PC-3 (cell line): ENCODE measurements at regions not wholly inside any gene's neighbourhood (a gene's known extent, or its start where the extent isn't known, plus 50 kb on each side); places are given as distances from the start of the nearest gene placed in this dataset.

Source experiments
- ATAC-seq: fragments of 200-7000 bp; cut with Tn5 transposase; 2 replicates; pipeline ENCODE4 v1.9.1; 2020; ENCODE audit warnings: mild to moderate bottlenecking, moderate library complexity
- BruUV-seq: library from RNA; stranded (reverse); fragments of 400-500 nt; replicated peaks from 2 replicates; lab custom pipeline; 2021; lab: Mats Ljungman, UMichigan
- CTCF ChIA-PET: fragments of 300-600 bp; sonication (Branson Sonifier 250); formaldehyde crosslinking; loops from one replicate; lab custom pipeline; 2022; ENCODE audit warnings: antibody characterized with exemption; lab: Charles Lee
- POLR2A ChIA-PET: fragments of 300-600 bp; sonication (Branson Sonifier 250); formaldehyde crosslinking; loops from one replicate; lab custom pipeline; 2022; ENCODE audit warnings: antibody characterized with exemption; ENCODE audit not compliant: unreplicated experiment; lab: Charles Lee
- DNase-seq: peaks from one replicate; pipeline ENCODE4 v3.0.0-alpha.2; 2015
- H2AFZ ChIP-seq: fragments of 300-600 bp; sonication (generic); 2 replicates; pipeline ENCODE4 v1.6.0; 2016; ENCODE audit warnings: antibody characterized with exemption, low read length
- H3F3A ChIP-seq: fragments of 300-600 bp; sonication (generic); one replicate; pipeline ENCODE4 v1.6.0; 2017; ENCODE audit warnings: antibody characterized with exemption, low read length, control low read depth, mild to moderate bottlenecking; ENCODE audit not compliant: unreplicated experiment
- H3K27ac ChIP-seq: fragments of 300-600 bp; sonication (generic); 2 replicates; pipeline ENCODE4 v1.5.1; 2016; ENCODE audit warnings: mild to moderate bottlenecking, low read length
- H3K27me3 ChIP-seq: fragments of 300-600 bp; sonication (generic); 2 replicates; pipeline ENCODE4 v1.6.1; 2016; ENCODE audit warnings: low read length, mixed read lengths
- H3K36me3 ChIP-seq: fragments of 300-600 bp; sonication (generic); 2 replicates; pipeline ENCODE4 v1.6.1; 2016; ENCODE audit warnings: low read depth, mixed run types, low read length, mixed read lengths
- H3K4me1 ChIP-seq: fragments of 300-600 bp; sonication (generic); 2 replicates; pipeline ENCODE4 v1.5.1; 2016; ENCODE audit warnings: low read length; ENCODE audit not compliant: insufficient read depth
- H3K4me2 ChIP-seq: fragments of 300-600 bp; sonication (generic); 2 replicates; pipeline ENCODE4 v1.6.0; 2016; ENCODE audit warnings: low read length
- H3K4me3 ChIP-seq: fragments of 300-600 bp; sonication (generic); 2 replicates; pipeline ENCODE4 v1.5.1; 2016; ENCODE audit warnings: mild to moderate bottlenecking, low read length, mixed read lengths
- H3K79me2 ChIP-seq: fragments of 300-600 bp; sonication (generic); 2 replicates; pipeline ENCODE4 v1.6.1; 2017; ENCODE audit warnings: low read length, mixed read lengths
- H3K9ac ChIP-seq: fragments of 300-600 bp; sonication (generic); 2 replicates; pipeline ENCODE4 v1.6.0; 2016; ENCODE audit warnings: mild to moderate bottlenecking, low read length
- H3K9me2 ChIP-seq: fragments of 300-600 bp; sonication (generic); replicated peaks from 2 replicates; pipeline ENCODE4 v1.6.1; 2016; ENCODE audit warnings: mixed run types, low read length, mixed read lengths
- H3K9me3 ChIP-seq: fragments of 300-600 bp; sonication (generic); 2 replicates; pipeline ENCODE4 v1.6.1; 2016; ENCODE audit warnings: low read length, mixed read lengths
- H4K20me1 ChIP-seq: fragments of 300-600 bp; sonication (generic); 2 replicates; pipeline ENCODE4 v1.6.1; 2016; ENCODE audit warnings: low read length, mixed read lengths
- CTCF ChIP-seq: fragments of 300-600 bp; sonication (generic); conservative IDR thresholded peaks from 2 replicates; pipeline ENCODE4 v1.5.1; 2017; ENCODE audit warnings: antibody characterized with exemption, low read depth, mild to moderate bottlenecking, low read length
- EZH2 ChIP-seq: fragments of 300-600 bp; sonication (generic); IDR thresholded peaks from one replicate; pipeline ENCODE4 v1.6.1; 2017; ENCODE audit warnings: antibody characterized with exemption, mild to moderate bottlenecking, low read length; ENCODE audit not compliant: unreplicated experiment
- EZH2phosphoT487 ChIP-seq: fragments of 300-600 bp; sonication (generic); IDR thresholded peaks from 2 replicates; pipeline ENCODE4 v1.6.1; 2018; ENCODE audit warnings: mild to moderate bottlenecking, antibody characterized with exemption, low read length, borderline replicate concordance
- intact Hi-C: fragments of 100-400 bp; cut with micrococcal nuclease; formaldehyde crosslinking; loops from 2 replicates; pipeline ENCODE4 v1.9.0; 2023

- DNase-seq (no peak), ATAC-seq (no peak)
- Histone ChIP-seq H3K9me3 (no peaks in the 10 kb centered on the region), H3K9ac (no peak overlapping the region), H3K4me1 (no peaks in the 10 kb centered on the region), H3K79me2 (no peaks in the 10 kb centered on the region), H3K4me2 (no peak overlapping the region), H3K9me2 (no peaks in the 10 kb centered on the region), H3K27me3 (no peaks in the 10 kb centered on the region), H3K36me3 (no peaks in the 10 kb centered on the region), H4K20me1 (no peaks in the 10 kb centered on the region), H2AFZ (no peak overlapping the region), H3K27ac (no peak overlapping the region), H3F3A (no peaks in the 10 kb centered on the region), H3K4me3 (no peak overlapping the region)
- intact Hi-C loops, result no loop called here
- no TSS peak for BruUV-seq
- ChIA-PET CTCF (no interaction called here), POLR2A (interaction anchor here (0.6 kb wide), 1 partner anchor 219 kb away, joined by 4 read pairs; no protein-coding TSS in a partner anchor)
- TF ChIP-seq EZH2phosphoT487 (no peak), EZH2 (no peak), CTCF (no peak)
These were observed 301.6 kb upstream of the CDH20 start for GRCh38 chr18:61031626-61032025.

GRCh38 chr18:61034580-61034979, 298.6 kb upstream of the CDH20 start:
- BruUV-seq, result no TSS peak
- no peaks in the 10 kb centered on the region for H4K20me1 ChIP-seq
- H3K27me3 ChIP-seq, result no peaks in the 10 kb centered on the region
- H3K4me2 ChIP-seq, result no peak overlapping the region
- intact Hi-C loops, result no loop called here
- DNase-seq (no peak), ATAC-seq (no peak)
- H3K4me1 ChIP-seq, result no peaks in the 10 kb centered on the region
- H2AFZ ChIP-seq, result no peak overlapping the region
- H3K27ac ChIP-seq, result no peak overlapping the region
- no peak overlapping the region for H3K9ac ChIP-seq
- no peaks in the 10 kb centered on the region for H3K9me2 ChIP-seq
- H3K36me3 ChIP-seq, result no peaks in the 10 kb centered on the region
- H3K79me2 ChIP-seq, result no peaks in the 10 kb centered on the region
- ChIA-PET POLR2A (no interaction called here), CTCF (no interaction called here)
- H3K4me3 ChIP-seq, result no peak overlapping the region
- no peaks in the 10 kb centered on the region for H3F3A ChIP-seq
- no peak for TF ChIP-seq EZH2phosphoT487
- no peak for TF ChIP-seq EZH2
- no peaks in the 10 kb centered on the region for H3K9me3 ChIP-seq

GRCh38 chr18:61039251-61039650, 294.0 kb upstream of the CDH20 start:
- DNase-seq, result no peak
- POLR2A ChIA-PET, result no interaction called here
- no peaks in the 10 kb centered on the region for H3K36me3 ChIP-seq
- H3K27ac ChIP-seq, result no peak overlapping the region
- H3K27me3 ChIP-seq, result no peaks in the 10 kb centered on the region
- H2AFZ ChIP-seq, result no peak overlapping the region
- H3K9me2 ChIP-seq, result no peaks in the 10 kb centered on the region
- H3K9me3 ChIP-seq, result no peaks in the 10 kb centered on the region
- H3K79me2 ChIP-seq, result no peaks in the 10 kb centered on the region
- intact Hi-C loops, result no loop called here
- H3K4me2 ChIP-seq, result no peak overlapping the region
- H3F3A ChIP-seq, result no peaks in the 10 kb centered on the region
- no peak overlapping the region for H3K4me3 ChIP-seq
- TF ChIP-seq EZH2 (no peak), CTCF (no peak), EZH2phosphoT487 (no peak)
- no TSS peak for BruUV-seq
- H3K4me1 ChIP-seq, result no peaks in the 10 kb centered on the region
- CTCF ChIA-PET, result no interaction called here
- no peak overlapping the region for H3K9ac ChIP-seq
- no peak for ATAC-seq
- no peaks in the 10 kb centered on the region for H4K20me1 ChIP-seq
